Non-pigmented ciliary epithelial cell (primary cell): ENCODE measurements at regions not wholly inside any gene's neighbourhood (a gene's known extent, or its start where the extent isn't known, plus 50 kb on each side); places are given as distances from the start of the nearest gene placed in this dataset.
"Not testable (repeated sequence)": the region's sequence is repeated elsewhere in the genome, so short reads cannot be mapped to it uniquely, and the experiment has no call there.

ENCODE experiments used
- DNase-seq: peaks from one replicate; pipeline ENCODE4 v3.0.0-alpha.2; 2010; ENCODE audit warnings: low read depth

DNA sequence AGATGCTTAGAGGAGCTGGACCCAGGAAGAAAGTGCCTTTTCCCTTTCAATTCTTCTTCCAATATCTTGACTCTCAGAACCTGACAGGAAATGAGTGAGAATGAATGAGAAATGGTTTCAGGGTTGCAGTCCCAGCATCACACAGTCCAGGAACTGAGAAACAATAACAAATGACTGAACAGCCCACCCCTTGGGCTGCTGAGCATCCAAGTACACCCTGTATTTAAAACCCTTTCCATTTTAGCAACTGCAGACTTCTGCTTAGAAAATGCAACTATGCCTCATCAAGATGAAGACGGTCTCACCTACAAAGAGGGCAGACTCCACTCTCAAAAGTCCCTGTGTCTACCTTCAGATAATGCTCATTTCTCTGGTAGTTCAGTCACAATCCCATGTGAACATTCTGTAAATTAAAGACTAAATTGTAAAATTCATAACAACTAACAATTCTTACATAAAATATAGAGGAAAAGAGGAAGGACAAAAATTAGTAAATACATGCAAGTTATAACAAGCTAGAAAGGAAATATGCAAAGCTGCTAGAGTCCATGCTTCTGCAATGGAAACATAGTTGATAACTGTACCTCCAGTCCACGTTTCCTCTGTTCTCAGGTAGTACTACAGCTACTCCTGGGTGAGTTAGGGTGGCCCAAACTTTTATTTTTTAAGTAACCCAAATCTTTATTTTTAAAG lies 316.5 kb downstream of the ICE1 start:
- no peak for DNase-seq

DNA sequence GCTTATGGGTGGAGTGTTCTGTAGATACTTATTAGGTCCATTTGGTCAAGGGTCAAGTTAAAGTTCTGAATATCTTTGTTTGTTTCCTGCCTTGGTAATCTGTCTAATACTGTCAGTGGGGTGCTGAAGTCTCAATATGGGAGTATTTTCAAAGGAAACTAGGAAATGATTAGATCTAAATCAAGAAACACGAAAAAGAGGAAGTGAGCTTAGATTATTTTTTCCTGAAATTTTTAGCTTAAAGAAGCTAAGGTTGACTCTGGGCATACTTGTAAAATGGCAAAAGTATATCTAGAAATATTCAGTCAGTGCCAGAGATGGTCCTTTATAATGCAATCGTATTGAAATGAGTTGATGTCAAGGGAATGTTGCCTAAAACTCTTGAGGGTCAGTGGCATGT lies 313.5 kb downstream of the ICE1 start:
- DNase-seq, result no peak

DNA sequence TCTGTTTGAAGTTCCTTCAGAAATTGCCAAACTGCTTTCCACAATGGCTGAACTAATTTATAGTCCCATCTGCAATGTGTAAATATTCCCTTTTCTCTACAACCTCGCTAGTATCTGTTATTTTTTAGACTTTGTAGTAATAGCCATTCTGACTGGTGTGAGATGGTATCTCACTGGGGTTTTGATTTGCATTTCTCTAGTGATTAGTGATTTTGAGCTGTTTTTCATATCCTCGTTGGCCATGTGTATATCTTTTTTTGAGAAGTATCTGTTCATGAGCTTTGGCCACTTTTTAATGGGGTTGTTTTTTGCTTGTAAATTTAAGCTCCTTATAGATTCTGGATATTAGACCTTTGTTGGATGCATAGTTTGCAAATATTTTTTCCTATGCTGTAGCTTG lies 310.6 kb downstream of the ICE1 start:
- not testable (repeated sequence) for DNase-seq

DNA sequence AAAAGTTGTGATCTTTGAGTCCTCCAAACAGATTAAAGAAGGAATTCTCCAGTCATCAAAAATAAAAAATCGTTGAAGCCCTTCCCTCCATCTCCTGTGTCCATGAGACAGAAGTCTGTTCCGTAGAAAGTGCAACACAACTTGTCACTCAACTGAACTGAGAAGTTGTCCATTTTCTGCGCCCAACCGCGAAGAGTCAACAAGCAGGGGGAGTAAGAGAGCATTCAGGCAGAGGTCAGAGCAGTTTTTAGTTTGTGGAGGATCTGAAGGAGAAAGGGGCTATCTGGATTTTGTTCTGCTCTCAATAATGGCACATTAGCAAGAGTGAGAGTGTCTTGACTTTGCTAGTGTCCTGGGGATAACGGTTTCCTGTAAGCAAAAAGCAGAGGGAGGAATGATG lies 303.9 kb downstream of the ICE1 start:
- DNase-seq, result no peak

DNA sequence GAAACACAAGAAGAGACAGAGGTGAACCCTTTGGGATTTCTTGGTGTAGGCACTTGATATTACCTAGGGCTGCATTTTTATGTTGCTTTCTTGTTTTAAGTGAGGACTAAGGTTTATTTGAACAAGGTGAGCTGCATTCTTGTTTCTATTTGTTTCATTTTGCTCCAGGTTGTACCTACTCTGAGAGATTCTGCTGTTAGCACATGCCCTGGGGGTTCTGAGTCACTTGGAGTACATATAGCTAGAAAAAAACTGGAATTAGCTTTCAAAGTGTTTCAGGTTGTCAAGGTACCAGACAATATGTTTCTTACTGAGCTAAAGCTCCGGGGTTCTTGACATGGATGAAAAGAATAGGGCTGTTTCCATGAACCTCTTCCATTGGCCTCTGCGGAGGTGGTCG lies 299.4 kb downstream of the ICE1 start:
- no peak for DNase-seq

DNA sequence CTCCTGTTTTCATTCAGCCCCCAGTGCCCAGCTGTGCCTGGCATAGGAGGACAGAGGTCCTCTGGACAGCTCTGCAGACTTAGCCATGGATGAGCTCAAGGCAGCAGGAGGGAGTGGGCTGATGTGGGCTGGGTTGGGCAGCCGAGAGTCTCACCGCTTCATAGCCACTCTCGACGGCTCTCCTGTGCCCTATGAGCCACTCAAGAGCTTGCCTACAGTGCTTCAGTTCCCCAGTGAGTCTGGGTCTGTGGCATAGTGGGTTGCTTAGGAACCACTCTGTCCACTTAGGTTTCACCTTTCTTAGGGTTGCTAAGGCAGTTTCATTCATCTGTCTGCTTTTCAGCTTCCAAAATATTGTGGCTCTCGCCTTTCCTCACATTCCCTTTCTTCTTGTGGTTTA lies 296.8 kb downstream of the ICE1 start:
- DNase-seq, result no peak

DNA sequence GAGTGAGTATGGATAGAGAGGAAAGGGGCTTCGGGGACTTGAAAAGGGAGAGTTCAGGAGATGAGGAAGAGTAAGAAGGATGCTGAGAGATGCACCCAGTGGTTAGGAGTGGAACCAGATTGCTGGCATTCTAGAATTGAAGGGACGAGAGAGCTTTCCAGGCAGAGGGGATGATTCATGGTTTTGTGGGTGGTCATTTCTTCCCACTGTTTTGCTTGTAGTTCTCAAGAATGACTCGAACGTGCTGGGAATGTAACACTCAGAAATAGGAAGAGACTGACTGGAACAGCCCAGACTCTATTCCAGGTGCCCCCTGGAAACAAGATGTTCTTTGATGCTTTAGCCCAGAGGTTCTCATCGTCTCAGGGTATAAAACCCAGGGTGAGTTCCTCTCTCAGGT lies 294.2 kb downstream of the ICE1 start:
- no peak for DNase-seq

DNA sequence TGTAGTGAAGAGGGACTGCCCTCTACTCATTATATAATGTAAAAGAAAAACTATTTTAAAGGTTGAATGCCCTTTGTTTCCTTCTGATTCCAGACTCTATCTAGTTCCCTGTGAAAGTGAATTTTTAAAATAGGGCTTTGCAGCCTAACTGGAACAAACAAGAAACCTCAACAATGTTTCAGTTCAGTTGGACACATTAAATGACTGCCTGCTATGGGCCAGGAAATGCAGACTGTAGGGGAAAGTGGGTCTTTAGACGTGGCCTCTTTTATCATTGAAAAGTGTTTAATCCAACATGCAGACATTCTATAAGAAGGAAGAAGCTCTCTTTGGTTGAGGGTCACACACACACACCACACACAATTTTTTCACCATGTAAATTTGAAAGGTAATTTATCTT lies 289.1 kb downstream of the ICE1 start:
- no peak for DNase-seq

DNA sequence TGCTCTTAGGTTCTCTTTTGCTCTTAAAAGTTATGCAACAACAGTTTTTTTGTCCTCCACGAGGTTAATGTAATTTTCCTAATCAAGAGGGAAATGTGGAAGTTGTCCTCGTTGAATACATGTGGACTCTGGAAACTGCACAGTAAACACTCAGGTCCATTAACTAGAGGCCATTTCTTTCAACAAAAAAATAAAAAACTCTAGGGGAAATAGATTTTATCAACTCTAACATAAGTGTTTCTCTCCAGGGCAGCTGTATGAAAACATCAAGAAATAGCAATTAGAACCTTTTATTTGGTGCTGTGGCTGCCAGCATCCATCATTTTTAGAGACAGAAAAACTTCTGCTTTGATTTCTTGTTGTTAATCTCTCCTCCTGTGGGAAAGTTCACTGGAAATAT lies 288.6 kb downstream of the ICE1 start:
- no peak for DNase-seq

DNA sequence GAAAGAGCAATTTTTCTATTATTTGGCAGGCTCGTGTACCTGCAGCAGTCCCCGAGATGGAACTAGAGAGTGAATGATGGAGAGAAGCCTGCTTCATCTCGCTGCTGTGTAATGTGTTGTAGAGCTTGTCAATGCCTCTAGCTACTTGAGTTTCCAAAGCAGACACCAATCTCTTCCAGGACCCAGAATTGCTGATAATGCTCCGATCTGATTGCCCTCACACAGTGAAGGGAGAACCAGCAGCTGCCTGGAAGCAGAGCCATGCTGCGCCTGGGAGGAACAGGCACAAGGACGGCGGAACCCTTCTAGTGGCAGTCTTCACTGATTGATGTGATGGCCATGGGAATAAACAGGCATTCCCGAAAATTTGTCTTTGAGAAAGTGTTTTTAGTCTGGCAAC lies 288.0 kb downstream of the ICE1 start:
- no peak for DNase-seq

DNA sequence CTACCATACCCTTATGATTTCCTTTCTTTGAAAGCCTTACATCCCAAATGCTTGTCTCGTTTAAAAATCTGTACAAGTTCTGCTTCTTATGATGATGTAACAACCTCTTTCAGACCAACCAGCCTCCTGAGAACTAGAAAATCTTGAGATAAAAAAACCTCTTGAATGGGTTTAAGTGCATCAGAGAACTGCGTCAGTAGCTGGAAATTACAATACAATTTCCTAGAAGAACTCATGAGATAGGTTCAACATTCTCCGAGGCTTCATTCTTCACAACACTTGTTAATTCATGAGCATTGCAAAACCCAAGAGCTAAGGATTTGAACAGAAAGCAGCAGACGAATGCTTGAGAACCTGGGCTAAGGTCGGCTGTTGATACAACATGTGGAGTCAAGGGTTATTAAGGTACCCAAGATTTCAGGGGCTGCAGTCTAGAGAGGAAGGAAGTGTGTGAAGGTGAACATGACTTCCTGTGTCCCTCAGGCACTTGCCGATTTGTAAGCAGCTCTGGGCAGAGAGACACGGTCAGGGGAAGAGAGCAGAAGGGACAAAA lies 286.0 kb downstream of the ICE1 start:
- no peak for DNase-seq

DNA sequence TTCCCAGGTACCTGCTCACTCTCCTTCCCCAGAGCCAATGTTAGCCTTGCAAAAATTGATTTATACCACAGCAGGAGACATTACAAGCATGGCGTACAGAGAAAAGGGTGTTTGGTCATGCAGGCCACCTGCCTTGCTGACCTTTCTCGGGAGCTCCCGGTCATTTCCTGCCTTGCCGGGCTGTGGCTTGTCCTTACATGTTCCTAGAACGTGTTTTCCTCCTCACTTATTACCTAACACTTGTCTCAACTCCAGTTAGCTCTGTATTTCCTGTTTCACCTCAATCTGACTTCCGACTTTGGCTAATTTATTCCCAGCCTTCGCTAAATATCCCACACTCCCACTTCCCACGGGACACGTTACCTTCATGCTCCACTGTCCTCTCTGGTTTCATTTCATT lies 282.5 kb downstream of the ICE1 start:
- DNase-seq, result no peak

DNA sequence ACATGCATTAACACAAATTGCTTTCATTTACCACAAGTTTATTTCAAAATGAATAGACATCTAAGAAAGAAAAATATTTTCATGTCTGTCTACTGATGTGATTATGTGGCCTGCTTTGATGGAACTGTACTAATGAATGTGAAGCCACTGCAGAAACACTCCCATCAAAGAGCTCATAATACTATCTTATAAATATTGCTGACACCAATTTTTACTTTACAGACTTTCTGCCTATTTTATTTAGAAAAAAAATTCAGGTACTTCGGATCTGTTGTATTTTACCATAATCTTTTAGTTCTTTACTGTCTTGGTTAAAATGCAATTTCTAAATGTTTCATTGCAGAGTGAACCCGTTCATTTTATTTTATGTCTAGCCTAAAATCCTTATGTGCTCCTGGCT lies 281.9 kb downstream of the ICE1 start:
- DNase-seq, result no peak

DNA sequence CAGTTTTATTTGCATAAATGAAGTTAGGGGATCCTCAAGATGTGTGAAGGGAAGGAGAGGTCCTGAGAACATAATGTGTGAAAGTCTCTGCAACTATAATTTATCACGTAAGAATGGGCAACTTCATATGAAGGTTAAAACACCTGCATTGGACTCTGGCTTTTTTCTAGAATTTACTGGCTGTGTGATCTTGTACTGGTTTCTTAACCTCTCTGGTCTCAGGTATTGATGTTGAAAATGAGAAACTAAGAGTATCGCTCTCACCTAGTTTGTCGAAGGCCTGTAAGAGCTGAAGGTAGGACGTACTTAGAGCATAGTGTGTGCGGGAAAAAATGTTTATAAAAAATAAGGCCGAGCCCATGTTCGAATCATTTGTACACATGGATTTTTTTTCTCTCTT lies 280.5 kb downstream of the ICE1 start:
- DNase-seq, result no peak

DNA sequence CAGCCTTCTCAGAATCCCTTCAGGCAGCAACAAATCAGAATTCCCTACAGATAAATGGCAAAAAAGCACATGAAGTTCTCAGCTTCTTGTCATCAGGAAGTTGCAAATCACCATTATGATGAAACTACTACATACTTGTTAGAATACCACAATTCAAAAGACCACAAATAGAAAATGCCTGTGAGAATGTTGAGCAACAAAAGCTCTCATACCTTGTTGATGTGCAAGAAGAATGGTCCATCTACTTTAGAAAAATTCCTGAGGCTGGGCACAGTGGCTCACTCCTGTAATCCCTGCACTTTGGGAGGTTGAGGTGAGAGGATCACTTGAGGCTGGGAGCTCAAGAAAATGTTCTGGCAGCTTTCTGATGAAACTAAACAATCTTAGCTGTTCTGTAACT lies 278.1 kb downstream of the ICE1 start:
- DNase-seq, result no peak

DNA sequence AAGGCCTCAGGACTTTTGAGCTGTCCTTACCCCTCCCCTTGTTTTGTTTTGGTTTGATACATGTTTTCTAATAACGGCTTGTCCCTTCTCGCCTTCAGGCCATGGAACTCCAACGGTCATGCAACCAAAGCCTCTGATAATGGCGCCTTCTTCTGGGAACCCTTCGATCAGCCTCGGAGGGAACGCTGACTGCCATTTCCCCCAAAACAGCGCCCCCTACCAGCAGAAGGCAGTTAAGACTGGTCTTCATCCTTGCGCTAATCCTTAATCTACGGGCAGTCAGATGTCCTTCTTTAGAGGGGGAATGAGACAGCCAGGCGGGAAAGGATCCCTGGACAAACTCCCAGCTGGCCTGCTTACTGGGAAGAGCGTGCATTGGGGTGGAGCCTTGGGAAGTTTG lies 276.6 kb downstream of the ICE1 start:
- no peak for DNase-seq

DNA sequence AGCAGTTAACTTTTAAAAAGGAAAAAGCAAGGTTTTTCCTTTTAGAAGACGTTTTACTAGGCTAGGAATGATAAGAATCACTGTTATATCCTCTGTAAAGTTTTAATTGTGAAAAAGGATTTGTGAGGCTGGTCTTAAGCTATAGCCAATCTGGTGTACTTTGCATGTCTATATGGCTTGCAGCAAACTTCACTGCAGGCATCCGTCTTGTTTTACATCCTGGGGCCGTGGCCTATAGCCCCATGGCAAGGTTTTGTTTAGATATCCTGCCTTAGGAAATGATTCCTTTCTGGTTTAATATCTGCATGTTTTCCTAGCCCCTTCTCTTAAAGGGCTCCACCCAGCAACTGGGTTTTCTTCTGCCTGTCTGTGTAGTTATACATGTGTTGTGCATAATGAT lies 272.8 kb downstream of the ICE1 start:
- DNase-seq, result no peak

DNA sequence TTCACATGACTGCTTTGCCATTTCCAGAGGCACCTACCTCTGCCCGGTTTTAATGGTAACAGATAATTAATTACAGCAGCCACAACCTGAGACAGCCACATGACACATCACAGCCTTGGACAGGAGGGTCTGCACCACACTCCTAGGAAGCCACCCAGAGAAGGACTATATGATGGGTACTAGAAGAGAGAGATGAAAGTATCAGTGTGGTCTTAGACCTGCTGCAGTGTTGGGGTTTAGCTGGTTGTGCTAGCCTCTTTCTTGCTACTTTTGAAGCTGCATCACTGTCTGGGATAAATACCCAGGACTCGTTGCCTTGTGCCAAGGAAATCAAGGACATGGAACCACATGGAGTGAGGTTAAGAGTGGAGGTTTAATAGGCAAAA lies 266.4 kb downstream of the ICE1 start:
- no peak for DNase-seq

DNA sequence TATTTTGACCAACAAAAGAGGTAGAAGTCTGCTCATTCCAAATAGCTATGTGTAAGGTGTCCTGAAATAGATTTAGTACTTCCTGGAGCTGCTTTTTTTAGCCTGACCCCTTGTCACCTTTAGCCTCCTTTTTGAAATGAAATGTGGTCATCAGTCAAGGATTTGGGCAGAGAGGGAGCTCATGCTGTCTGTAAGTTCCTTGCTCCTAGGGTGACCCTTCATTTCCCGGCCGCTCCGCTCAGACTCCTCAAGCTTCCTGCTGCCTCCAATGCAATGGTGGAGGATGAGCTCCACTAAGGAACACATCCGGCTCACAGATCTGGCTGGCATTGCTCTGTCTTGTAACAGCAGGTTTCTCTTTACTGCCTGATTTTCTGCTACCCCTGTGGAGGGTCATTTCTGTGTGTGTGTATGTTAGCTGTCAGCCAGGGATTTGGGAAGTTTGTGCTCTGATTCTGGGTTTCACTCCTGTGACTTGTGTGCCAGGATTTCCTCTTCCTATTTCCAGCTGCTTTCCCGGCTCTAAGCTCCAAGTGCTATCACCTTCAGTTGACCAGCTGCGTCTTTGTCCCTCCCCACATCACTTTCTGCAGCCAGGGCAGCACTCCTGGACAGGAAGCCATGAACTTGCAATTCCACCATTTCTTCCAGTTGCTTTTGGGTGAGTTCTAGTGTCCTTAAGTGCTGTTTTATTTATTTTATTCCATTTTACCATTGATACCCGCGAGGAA lies 265.9 kb downstream of the ICE1 start:
- DNase-seq, result no peak

DNA sequence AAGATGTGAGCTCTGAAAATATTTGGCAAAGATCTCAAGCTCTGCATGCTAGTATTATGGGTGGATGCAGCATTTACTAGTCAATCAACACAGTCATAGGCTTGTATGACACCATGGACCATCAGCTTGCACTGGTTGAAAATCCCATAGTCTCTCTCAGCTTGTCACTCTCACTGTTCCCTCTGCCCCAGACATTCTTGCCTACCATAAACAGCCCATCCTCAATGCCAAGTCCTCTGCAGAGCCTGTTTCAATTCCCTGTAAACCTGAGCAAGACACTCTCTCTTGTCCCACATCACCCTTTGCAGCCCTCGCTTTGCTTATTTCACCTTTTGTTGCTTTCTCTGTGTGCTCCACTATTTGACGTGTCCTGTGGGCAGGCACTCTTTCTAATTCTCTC lies 264.6 kb downstream of the ICE1 start:
- no peak for DNase-seq

DNA sequence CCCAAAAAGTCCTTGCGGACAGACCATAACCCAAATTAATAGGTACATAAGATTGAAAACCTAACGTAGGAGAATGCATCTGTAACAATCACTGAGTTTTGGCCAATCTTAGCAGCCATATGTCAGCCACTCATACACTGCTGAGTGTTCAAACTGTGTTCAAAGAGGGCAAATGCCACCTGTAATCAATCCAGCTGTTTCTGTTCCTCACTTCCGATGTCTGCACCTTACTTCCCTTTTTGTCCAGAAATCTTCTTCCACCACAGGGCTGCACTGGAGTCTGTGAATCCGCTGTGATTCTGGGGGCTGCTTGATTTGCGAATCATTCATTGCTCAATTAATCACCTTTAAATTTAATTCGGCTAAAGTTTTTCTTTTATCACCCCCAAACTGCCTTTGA lies 263.9 kb downstream of the ICE1 start:
- no peak for DNase-seq

DNA sequence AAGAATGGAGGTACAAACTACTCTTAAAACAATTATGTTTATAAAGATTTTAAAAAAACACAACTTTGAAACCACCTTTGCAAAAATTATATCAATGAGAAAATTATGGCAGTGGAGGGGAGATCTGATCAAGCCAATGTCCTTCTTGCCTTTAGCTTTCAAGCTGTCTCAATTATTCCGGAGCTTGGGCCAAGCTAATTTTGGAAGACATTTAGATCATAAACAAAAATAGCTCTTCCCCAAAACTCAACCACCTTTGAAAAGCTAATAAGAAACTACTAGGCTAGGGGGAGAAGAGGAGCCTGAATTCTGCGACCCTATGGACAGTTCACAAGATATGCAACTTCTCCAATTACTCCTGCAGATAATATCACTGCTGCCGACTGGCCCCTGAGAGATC lies 263.3 kb downstream of the ICE1 start:
- DNase-seq, result no peak

DNA sequence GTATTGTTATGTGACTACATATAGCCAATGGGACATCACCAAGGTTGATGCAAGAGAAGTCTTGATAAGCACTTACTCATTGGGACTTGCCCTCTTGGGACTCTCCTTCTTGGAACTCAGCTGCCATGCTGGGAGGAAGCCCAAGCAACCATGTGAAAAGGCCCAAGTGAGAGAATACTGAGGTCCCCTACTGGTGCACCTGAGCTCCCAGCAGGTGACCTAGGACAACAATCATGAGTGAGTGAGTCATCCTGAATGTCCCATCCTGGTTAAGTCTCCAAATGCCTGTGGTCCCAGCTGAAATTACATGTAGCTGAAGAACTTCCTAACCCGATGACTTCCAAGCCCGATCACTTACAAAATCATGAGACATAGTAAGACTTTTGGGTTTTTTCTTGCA lies 260.7 kb downstream of the ICE1 start:
- DNase-seq, result no peak

DNA sequence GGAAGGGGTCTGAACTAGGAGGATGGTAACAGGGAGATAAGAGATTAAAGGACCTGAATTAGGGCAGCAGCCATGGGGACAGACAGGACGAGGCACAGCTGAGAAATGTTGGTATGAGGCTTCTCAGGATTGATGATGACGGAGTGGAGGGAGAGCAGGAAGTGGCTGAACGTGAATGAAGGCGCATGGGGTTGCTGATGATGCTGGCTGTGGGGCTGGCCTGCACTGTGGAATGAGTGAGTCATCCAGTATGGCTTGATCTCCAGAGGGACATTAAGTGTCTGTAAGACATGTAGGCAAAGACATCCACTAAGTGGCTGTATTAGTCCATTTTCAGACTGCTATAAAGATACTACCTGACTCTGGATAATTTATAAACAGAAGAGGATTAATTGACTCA lies 256.4 kb downstream of the ICE1 start:
- no peak for DNase-seq
